BLaER1 (cell line): ENCODE measurements at regions not wholly inside any gene's neighbourhood (a gene's known extent, or its start where the extent isn't known, plus 50 kb on each side); places are given as distances from the start of the nearest gene placed in this dataset.

Experiments used
- H3K27ac ChIP-seq: shearing (Covaris generic); formaldehyde crosslinking; 2 replicates; pipeline ENCODE4 v1.8.1; 2022
- H3K27me3 ChIP-seq: shearing (Covaris generic); formaldehyde crosslinking; 2 replicates; pipeline ENCODE4 v1.8.1; 2022
- H3K36me3 ChIP-seq: shearing (Covaris generic); formaldehyde crosslinking; 2 replicates; pipeline ENCODE4 v1.8.1; 2022
- H3K4me1 ChIP-seq: shearing (Covaris generic); formaldehyde crosslinking; 2 replicates; pipeline ENCODE4 v1.8.1; 2022
- H3K4me2 ChIP-seq: shearing (Covaris generic); formaldehyde crosslinking; 2 replicates; pipeline ENCODE4 v1.8.1; 2022
- H3K4me3 ChIP-seq: shearing (Covaris generic); formaldehyde crosslinking; 2 replicates; pipeline ENCODE4 v1.8.1; 2022
- H3K9ac ChIP-seq: shearing (Covaris generic); formaldehyde crosslinking; 2 replicates; pipeline ENCODE4 v1.8.1; 2022
- H3K9me3 ChIP-seq: shearing (Covaris generic); formaldehyde crosslinking; 2 replicates; pipeline ENCODE4 v1.8.1; 2022
- H4K20me1 ChIP-seq: shearing (Covaris generic); formaldehyde crosslinking; 2 replicates; pipeline ENCODE4 v1.8.1; 2022
- Cebpa-rat ChIP-seq: shearing (Covaris generic); IDR thresholded peaks from 2 replicates; pipeline ENCODE4 v1.8.1; 2022

GRCh38 chr6:167711768-167712730 is 114.7 kb upstream of the AFDN start:
- no peak for TF ChIP-seq Cebpa-rat
- no peak overlapping the region for H3K27ac ChIP-seq
- H3K9ac ChIP-seq: no peak overlapping the region
- H3K4me1 ChIP-seq: peaks cover 53% of the 10 kb centered on the region
- peak overlapping the region; percentile 11; the same call in 1 of the 2 replicates for H3K4me2 ChIP-seq
- no peaks in the 10 kb centered on the region for H3K36me3 ChIP-seq
- H3K9me3 ChIP-seq: no peaks in the 10 kb centered on the region
- peaks cover 13% of the 10 kb centered on the region for H3K27me3 ChIP-seq
- peaks cover under 1% of the 10 kb centered on the region; the same call in 1 of the 2 replicates for H4K20me1 ChIP-seq
- no peak overlapping the region for H3K4me3 ChIP-seq

- Histone ChIP-seq H4K20me1 (no peaks in the 10 kb centered on the region), H3K4me3 (no peak overlapping the region), H3K4me2 (peak overlapping the region; percentile 11; the same call in 1 of the 2 replicates), H3K9me3 (no peaks in the 10 kb centered on the region; the same call in 1 of the 2 replicates), H3K9ac (no peak overlapping the region), H3K27me3 (peaks cover 5% of the 10 kb centered on the region; the same call in 1 of the 2 replicates), H3K36me3 (no peaks in the 10 kb centered on the region), H3K27ac (no peak overlapping the region), H3K4me1 (peaks cover 56% of the 10 kb centered on the region)
- TF ChIP-seq Cebpa-rat: no peak
These were observed 113.8 kb upstream of the AFDN start for GRCh38 chr6:167712731-167713475.

- no peak for TF ChIP-seq Cebpa-rat
- H4K20me1 ChIP-seq: no peaks in the 10 kb centered on the region
- no peaks in the 10 kb centered on the region for H3K36me3 ChIP-seq
- H3K4me3 ChIP-seq: no peak overlapping the region
- H3K27ac ChIP-seq: no peak overlapping the region
- 0 out of 2 replicates have a peak overlapping the region, but pooled peaks have one; percentile 15 for H3K4me2 ChIP-seq
- H3K4me1 ChIP-seq: peaks cover 44% of the 10 kb centered on the region
- H3K27me3 ChIP-seq: no peaks in the 10 kb centered on the region
- H3K9ac ChIP-seq: no peak overlapping the region
- peaks cover 6% of the 10 kb centered on the region; the same call in 1 of the 2 replicates for H3K9me3 ChIP-seq
These were observed 112.6 kb upstream of the AFDN start for GRCh38 chr6:167714152-167714551.

- Histone ChIP-seq H3K4me2 (peak overlapping the region; percentile 53), H3K9ac (no peak overlapping the region), H3K9me3 (peaks cover 11% of the 10 kb centered on the region), H3K27ac (no peak overlapping the region), H3K4me1 (peaks cover 46% of the 10 kb centered on the region), H3K27me3 (peaks cover 8% of the 10 kb centered on the region), H3K4me3 (no peak overlapping the region), H3K36me3 (no peaks in the 10 kb centered on the region), H4K20me1 (no peaks in the 10 kb centered on the region)
- no peak for TF ChIP-seq Cebpa-rat
These were observed 109.3 kb upstream of the AFDN start for GRCh38 chr6:167717455-167717854.

GRCh38 chr6:167717867-167718266 is 108.8 kb upstream of the AFDN start:
- Histone ChIP-seq H3K27me3 (peaks cover 12% of the 10 kb centered on the region), H3K4me3 (no peak overlapping the region), H3K9me3 (peaks cover 11% of the 10 kb centered on the region), H4K20me1 (no peaks in the 10 kb centered on the region), H3K4me2 (peak overlapping the region; percentile 53; the same call in 1 of the 2 replicates), H3K36me3 (no peaks in the 10 kb centered on the region), H3K9ac (no peak overlapping the region), H3K27ac (no peak overlapping the region), H3K4me1 (peaks cover 46% of the 10 kb centered on the region)
- no peak for TF ChIP-seq Cebpa-rat

GRCh38 chr6:167719920-167720319 is 106.8 kb upstream of the AFDN start:
- peaks cover 14% of the 10 kb centered on the region for H3K27me3 ChIP-seq

GRCh38 chr6:167720456-167721285 is 106.0 kb upstream of the AFDN start:
- Histone ChIP-seq H3K4me1 (peaks cover 38% of the 10 kb centered on the region), H3K9me3 (peaks cover 23% of the 10 kb centered on the region), H3K27ac (no peak overlapping the region), H3K36me3 (no peaks in the 10 kb centered on the region), H3K9ac (no peak overlapping the region), H3K27me3 (peaks cover 14% of the 10 kb centered on the region), H3K4me2 (no peak overlapping the region), H4K20me1 (no peaks in the 10 kb centered on the region), H3K4me3 (no peak overlapping the region)
- no peak for TF ChIP-seq Cebpa-rat

More at GRCh38 chr6:167719920-167720319, 106.8 kb upstream of the AFDN start:
- Histone ChIP-seq H4K20me1 (no peaks in the 10 kb centered on the region), H3K4me1 (peaks cover 38% of the 10 kb centered on the region), H3K4me2 (no peak overlapping the region), H3K9ac (no peak overlapping the region), H3K9me3 (peaks cover 23% of the 10 kb centered on the region), H3K4me3 (no peak overlapping the region), H3K27ac (no peak overlapping the region), H3K36me3 (no peaks in the 10 kb centered on the region)
- TF ChIP-seq Cebpa-rat: no peak

GRCh38 chr6:167721291-167721690 is 105.4 kb upstream of the AFDN start:
- no peaks in the 10 kb centered on the region for H3K36me3 ChIP-seq
- no peak overlapping the region for H3K9ac ChIP-seq
- peaks cover 33% of the 10 kb centered on the region for H3K4me1 ChIP-seq
- no peak overlapping the region for H3K4me3 ChIP-seq
- no peaks in the 10 kb centered on the region for H4K20me1 ChIP-seq
- peaks cover 23% of the 10 kb centered on the region for H3K9me3 ChIP-seq
- TF ChIP-seq Cebpa-rat: no peak
- H3K27ac ChIP-seq: no peak overlapping the region
- peaks cover 14% of the 10 kb centered on the region for H3K27me3 ChIP-seq
- H3K4me2 ChIP-seq: no peak overlapping the region

- H3K4me3 ChIP-seq: no peak overlapping the region
- H3K9ac ChIP-seq: no peak overlapping the region
- peak overlapping the region; percentile 72 for H3K4me2 ChIP-seq
- no peak overlapping the region for H3K27ac ChIP-seq
- no peak for TF ChIP-seq Cebpa-rat
- H3K27me3 ChIP-seq: peaks cover 14% of the 10 kb centered on the region
- H3K9me3 ChIP-seq: peaks cover 23% of the 10 kb centered on the region
- no peaks in the 10 kb centered on the region for H3K36me3 ChIP-seq
- H3K4me1 ChIP-seq: peaks cover 18% of the 10 kb centered on the region
- no peaks in the 10 kb centered on the region for H4K20me1 ChIP-seq
These were observed 103.9 kb upstream of the AFDN start for GRCh38 chr6:167722634-167723309.
